Peyer's patch (tissue), 4 donors: ENCODE measurements at regions not wholly inside any gene's neighbourhood (a gene's known extent, or its start where the extent isn't known, plus 50 kb on each side); places are given as distances from the start of the nearest gene placed in this dataset.

Experiments
- CTCF ChIP-seq, 6 experiments: fragments of 450-650 bp in 4 of 6; fragments of 200-600 bp in 2 of 6; sonication (generic) in 1 of 6; IDR thresholded peaks; one replicate each; pipeline ENCODE4 v1.5.1; 2017 to 2019; ENCODE audit warnings: antibody characterized with exemption in 6 of 6, mild to moderate bottlenecking in 3 of 6, moderate library complexity in 1 of 6
- POLR2A ChIP-seq, 2 donors: fragments of 450-650 bp; IDR thresholded peaks; one replicate each; pipeline ENCODE4 v1.5.1; 2017; ENCODE audit warnings: antibody characterized with exemption in 2 of 2, mild to moderate bottlenecking in 2 of 2, moderate library complexity in 2 of 2

- TF ChIP-seq CTCF (IDR thresholded peaks at IDR 0.05) = no peak
- no peak for TF ChIP-seq POLR2A (IDR thresholded peaks at IDR 0.05)
Observed at GRCh38 chr5:33224285-33224961, 216.3 kb upstream of the TARS1 start.
